ENCODE measurements at regions not wholly inside any gene's neighbourhood (a gene's known extent, or its start where the extent isn't known, plus 50 kb on each side); places are given as distances from the start of the nearest gene placed in this dataset.

DNA sequence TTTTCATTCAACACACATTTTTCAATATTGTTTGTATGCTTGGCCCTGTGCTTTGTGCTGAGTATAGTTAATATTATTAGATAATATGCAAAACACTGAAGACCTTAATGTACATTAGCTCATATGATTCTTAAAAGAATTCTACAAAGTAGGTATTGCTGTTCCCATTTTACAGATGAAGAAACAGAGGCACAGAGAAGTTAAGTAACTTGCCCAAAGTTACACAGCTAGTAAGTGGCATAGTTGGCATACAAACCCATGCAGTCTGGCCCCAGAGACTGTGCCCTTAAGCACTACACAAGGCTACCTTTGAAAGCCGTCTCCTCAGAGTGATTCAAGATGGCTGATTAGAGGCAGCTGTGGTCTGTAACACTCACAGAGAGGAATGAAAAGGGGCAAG is 293.4 kb upstream of the F9 start:
- TF ChIP-seq POLR2A (IDR thresholded peaks at IDR 0.05; ENCODE audit: low read depth, low read length), result no peak
- TF ChIP-seq POLR2AphosphoS5 (IDR thresholded peaks at IDR 0.05; ENCODE audit: low read depth, low read length), result no peak
- no peak for TF ChIP-seq TAF1 (IDR thresholded peaks at IDR 0.05; ENCODE audit: borderline replicate concordance, low read depth, low read length)
